ENCODE measurements at regions not wholly inside any gene's neighbourhood (a gene's known extent, or its start where the extent isn't known, plus 50 kb on each side); places are given as distances from the start of the nearest gene placed in this dataset.

GRCh38 chr18:60669938-60670337 is 297.4 kb upstream of the MC4R start:
- TF ChIP-seq CTCF (conservative IDR thresholded peaks at IDR 0.05; ENCODE audit: low read depth, low read length) (no peak), EZH2 (IDR thresholded peaks at IDR 0.05; ENCODE audit: borderline replicate concordance, low read depth, low read length, poor library complexity, severe bottlenecking) (no peak)

All from A673 (cell line).